Stimulated activated CD8-positive, alpha-beta memory T cell treated with anti-CD3 and anti-CD28 coated beads, Interleukin-12 subunit alpha, Interleukin-12 subunit beta, amount 100 ng/mL, for 4 hours (primary cell): ENCODE measurements at regions not wholly inside any gene's neighbourhood (a gene's known extent, or its start where the extent isn't known, plus 50 kb on each side); places are given as distances from the start of the nearest gene placed in this dataset.
"Not testable (repeated sequence)": the region's sequence is repeated elsewhere in the genome, so short reads cannot be mapped to it uniquely, and the experiment has no call there.

Experiments used
- DNase-seq: peaks from one replicate; pipeline ENCODE4 v3.0.0-alpha.2; 2020; ENCODE audit warnings: low read depth

DNA sequence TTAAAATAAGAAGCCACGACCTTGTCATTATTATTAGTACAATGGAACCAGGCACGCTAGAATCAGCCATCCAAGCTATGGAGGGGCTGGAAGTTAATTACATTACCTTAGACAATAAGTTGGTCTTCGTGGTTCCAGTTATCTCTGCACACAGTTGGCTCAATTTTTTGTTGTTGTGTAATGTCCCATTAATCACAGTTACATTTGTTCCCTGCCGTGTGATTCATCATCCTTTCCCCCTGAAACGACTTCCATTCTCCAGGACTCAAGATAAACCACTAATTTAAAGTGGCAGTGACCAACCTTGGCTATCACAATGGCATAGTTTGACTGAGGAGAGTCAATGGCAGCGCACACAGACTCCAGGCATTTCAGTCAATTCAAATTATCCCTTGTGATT lies 905.0 kb downstream of the RAB28 start:
- no peak for DNase-seq

DNA sequence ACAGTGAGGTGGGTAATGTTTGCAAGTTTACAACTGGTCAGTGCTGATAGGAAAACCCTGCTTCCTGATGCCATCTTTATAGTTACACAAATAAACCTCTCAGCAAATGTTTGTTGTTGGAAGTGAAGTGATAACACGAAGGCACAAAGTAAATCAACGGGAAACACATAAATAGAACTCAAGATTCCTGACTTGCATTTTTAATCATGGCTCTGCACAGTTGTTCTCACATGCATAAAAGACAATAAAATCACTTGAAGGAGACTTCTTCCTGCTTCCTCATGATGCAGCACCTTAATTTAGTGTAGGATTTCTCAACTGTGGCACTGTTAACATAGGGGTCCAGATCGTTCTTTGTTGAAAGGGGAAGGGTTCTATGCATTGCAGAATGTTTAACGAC lies 907.7 kb downstream of the RAB28 start:
- DNase-seq: no peak

DNA sequence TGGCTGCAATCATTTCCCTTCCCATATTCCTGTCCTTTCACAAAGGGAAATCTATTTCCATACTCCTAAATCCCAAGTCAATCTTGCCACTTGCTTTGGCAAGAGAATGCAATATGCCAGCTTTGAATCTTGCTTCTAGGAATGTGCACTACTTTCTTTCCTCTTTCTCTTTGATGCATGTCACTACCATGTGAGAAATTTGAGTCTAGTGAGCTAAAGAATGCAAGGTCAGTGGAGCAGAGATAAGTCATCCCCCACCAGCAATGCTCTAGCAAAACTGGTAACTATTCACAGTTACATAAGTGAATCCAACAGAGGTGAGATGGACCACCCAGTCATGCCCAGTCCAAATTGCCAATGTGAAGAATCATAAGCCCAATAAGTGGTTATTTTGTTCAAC lies 910.4 kb downstream of the RAB28 start:
- DNase-seq: no peak

DNA sequence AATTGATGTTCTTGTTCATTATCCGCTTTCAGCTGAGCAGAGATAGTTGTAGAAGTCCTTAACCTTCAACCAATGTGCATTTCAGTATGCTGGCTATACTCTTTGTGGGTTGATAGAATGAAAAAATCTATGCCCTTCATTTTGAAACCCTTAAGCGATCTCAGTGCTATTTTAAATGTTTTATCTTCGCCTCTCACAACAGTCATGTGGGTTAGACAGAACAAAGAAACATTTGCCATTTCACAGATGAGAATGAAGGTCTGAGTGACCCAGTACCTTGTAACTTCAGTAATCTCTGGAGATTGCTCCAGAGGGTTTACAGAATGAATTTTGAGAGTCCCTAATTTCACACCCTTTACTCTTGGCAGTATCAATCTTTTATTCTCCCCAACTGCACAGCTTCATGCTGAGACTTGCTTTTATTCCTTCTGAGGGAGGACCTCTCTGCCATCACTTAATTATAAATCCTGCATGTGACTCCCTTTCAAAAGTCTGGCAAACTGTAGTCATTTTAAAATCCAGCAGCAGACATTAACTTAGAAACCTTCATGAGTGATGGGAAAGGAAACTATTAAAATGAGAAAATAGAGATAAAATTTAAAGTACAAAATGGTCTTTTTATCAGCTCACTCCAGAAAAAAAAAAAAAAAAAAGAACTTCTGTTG lies 921.5 kb downstream of the RAB28 start:
- DNase-seq: no peak

DNA sequence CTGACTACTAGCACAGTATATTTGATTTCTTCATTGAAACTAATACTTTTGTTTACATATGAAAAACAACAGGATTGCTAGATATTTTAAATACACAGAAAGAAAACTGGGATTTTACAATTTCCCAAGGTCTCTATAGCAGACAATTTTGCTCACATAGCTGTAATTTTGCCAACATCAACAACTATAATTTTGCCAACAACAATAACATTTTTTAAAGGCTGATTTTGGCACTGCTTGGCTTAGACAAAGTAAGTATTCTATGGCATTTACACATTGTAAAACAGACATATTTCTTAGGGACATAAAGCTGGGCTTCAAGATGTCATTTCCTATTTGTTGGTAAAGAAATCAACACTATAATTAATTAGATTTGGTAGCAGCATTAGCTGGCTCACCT lies 922.1 kb downstream of the RAB28 start:
- no peak for DNase-seq

DNA sequence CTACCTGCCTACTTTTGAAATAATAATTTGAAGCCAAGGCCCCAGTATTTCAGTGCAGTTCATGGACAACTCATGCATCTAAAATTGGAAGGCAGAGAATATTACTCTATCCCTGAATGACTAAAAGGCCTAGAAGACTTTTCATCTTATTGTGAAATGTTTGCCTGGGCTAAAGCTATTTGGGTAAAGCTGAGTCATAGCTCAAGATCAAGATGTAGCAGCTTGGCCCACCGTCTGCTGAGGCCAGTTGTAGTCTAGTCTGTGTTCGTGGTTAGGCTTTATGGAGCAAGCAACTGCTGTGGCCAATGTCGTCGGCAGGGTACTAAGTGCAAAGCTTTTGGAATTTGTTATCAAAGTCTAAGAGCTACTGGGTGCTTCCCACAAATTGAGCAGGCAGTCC lies 929.1 kb downstream of the RAB28 start:
- DNase-seq: no peak

DNA sequence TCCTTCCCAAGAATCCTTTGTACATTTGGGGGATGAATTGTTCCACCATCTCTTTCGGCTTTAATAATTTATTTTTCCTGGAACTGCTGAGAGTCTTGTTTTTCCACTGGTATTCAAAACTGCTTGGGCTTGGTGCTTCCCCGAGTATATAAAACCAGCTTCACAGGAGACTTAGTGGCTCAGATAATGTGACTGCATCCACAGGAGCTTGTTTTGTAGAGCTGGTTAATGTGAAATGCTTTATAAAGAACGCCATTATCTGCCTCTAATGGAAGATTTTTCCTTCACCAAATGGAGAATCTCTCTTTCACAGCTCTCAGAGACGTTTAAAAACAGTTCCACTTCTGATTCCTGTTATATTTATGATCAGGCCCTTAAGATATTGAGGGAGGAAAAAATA lies 935.5 kb downstream of the RAB28 start:
- DNase-seq: no peak

- no peak for DNase-seq
Observed at GRCh38 chr4:12545812-12546211, 938.3 kb downstream of the RAB28 start.

- DNase-seq: no peak
Observed at GRCh38 chr4:12538162-12538561, 946.0 kb downstream of the RAB28 start.

- no peak for DNase-seq
Observed at GRCh38 chr4:12534684-12535083, 949.5 kb downstream of the RAB28 start.

DNA sequence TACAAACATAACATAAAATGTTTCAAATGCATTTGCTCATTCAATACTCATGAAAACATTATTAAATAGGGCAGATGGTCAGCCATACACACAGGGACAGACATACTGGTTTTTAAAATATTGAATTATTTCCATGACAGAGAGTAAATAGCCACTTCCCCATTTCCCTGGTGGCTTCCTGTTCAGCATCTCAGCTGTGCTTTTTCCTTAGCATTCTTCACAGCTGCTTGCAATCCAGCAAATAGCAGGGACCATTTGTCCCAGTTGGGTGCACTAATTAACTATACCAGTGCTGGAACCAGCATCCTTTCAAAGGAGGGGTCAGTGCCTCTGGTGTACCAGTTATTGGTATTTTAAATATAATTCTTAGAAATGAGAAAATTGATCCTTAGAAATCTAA lies 964.7 kb downstream of the RAB28 start:
- DNase-seq: no peak

DNA sequence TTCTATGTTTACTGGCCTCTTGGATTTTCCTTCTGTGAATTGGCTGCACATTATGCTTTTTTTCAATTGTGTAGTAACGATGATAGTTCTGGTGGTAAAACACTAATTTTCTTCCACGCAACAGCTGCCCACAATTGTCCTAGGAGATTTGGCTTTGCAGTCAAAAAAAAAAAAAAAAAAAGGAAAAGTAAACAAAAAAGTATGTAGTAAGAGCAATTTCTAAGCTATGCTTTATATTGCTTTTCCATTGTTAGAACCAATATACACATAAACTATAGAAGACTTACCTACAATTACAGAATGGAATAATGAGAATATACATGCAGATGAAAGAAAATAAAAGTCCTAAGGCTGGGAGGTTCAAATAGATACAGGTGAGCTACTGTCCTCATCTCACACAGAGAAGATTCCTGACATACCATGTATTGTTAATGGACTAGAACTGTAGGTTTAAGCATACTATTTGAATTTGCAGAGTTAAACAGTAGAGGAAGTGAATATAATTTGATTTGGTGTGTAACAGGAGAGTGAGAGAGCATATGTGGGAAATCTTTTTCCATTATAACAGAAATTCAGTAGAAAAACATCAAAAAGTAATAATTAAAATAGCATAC lies 976.2 kb downstream of the RAB28 start:
- no peak for DNase-seq

GRCh38 chr4:12500409-12500808 lies 983.7 kb downstream of the RAB28 start:
- DNase-seq: no peak

DNA sequence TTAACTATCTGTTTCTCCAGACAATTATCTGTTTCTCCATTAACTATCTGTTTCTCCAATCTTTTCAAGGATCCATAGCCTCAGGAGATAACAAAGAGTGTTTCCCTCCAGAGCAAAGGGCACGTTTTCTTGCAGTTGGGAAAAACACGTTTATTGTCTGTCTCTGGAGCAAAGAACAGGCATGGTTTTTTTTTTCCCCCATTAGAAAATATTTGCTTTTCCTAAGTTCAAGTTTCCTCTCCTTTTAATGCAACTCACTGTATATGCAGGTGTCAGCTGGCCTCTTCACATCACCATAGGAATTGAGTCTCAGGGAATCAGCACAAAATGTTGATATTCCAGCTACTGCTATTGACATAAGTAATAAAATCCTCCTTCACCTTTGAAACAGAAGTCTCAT lies 984.4 kb downstream of the RAB28 start:
- DNase-seq: no peak

- DNase-seq: no peak
Observed at GRCh38 chr4:12495211-12495610, 988.9 kb downstream of the RAB28 start.

GRCh38 chr4:12492730-12493393 lies 991.3 kb downstream of the RAB28 start:
- DNase-seq: no peak

- DNase-seq: no peak
Observed at GRCh38 chr4:12488672-12489071, 995.5 kb downstream of the RAB28 start.

DNA sequence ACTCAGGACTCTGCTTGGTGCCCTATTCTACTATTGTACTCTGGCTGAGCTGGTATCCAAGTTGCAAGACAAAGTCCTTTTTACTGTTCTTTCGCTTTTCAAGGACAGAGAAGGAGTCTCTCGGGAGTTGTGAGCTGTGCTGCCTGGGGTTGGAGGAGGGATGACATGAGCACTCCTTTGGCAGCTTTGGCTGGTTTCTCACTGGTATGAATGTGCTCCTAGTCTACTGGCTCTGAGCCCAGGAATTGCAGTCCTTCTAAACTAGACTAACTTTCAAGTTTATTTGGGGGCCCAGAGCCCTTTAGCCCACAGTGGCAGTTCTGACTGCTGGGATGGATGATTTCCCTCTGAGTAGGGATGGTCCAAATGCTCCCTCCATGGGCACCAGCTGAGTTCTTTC lies 997.1 kb downstream of the RAB28 start:
- DNase-seq: no peak

DNA sequence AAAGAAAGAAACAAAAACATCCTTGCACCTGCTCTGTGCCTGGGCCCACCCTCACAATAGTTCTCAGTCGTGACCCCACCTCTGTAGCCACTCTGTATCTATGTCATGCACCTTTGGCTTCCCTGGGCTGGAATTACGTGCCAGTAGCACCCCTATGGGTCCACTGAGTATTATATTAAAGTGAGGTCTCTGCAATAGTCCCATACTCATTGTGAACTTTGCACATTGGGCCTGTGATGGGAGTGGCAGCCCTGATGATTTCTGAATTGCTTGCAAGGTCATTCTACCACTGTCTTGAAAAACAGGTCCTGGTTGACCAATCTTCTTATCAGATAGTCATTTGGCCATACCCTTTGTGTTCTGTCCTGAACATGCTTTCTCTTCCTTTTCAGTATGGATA lies 1012.1 kb downstream of the RAB28 start:
- DNase-seq: no peak

GRCh38 chr4:12471193-12471592 lies 1012.9 kb downstream of the RAB28 start:
- DNase-seq: no peak

DNA sequence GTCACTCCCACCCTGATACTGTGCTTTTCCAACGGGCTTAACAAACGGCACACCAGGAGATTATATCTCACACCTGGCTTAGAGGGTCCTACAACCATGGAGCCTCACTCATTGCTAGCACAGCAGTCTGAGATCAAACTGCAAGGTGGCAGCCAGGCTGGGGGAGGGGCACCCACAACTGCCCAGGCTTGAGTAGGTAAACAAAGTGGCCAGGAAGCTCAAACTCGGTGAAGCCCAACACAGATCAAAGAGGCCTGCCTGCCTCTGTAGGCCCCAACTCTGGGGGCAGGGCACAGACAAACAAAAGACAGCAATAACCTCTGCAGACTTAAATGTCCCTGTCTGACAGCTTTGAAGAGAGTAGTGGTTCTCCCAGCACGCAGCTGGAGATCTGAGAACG lies 1022.6 kb downstream of the RAB28 start:
- not testable (repeated sequence) for DNase-seq

DNA sequence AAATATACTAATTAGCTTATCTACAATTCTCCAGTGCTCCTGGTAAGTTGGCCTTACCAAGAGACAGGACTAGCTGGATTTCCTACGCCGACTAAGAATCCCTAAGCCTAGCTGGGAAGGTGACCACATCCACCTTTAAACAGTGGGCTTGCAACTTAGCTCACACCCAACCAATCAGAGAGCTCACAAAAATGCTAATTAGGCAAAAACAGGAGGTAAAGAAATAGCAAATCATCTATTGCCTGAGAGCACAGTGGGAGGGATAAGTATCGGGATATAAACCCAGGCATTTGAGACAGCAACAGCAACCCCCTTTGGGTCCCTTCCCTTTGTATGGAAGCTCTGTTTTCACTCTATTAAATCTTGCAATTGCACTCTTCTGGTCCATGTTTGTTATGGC lies 1025.0 kb downstream of the RAB28 start:
- no peak for DNase-seq

DNA sequence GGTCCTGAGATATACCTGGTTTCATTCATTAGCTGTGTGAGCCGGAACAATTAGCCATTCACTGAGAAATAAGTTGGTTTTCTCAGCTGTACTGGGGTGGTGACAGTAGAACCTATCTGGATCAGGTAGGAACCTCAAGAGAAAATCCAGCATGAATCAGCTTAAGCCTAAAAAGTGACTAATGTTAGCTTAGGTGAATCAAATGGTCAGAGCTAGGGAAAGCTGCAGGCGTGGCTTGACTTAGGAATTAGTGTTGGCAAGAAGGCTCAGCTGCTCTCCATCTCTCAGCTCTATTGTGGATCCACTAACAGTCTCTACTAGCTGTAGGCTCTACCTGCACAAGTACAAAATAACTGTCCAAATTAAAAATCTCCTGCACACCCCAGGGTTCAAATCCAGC lies 1025.5 kb downstream of the RAB28 start:
- DNase-seq: no peak

DNA sequence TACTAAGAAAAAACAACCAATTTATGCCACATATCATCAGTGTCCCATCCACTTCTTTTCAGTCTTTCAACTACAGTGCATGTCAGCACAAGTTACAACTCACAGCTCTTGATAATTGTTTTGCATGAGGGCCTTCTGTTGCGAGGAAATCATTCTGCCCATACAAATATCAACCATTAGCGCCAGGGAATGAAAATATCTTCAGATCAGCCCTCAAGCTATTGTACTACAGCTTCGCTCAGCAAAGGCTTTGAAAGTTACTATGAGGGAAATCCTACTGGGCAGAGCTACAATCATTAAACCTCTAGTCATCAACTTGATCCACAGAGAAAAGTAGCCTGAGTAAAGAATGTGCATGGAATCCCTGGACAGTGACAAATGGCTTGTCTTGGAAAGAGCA lies 1023.6 kb upstream of the HS3ST1 start:
- DNase-seq: no peak
